OCI-LY3 (cell line): ENCODE measurements at regions not wholly inside any gene's neighbourhood (a gene's known extent, or its start where the extent isn't known, plus 50 kb on each side); places are given as distances from the start of the nearest gene placed in this dataset.

Source experiments
- H2AFZ ChIP-seq: fragments of 200-600, 300-600 bp; shearing (Covaris generic); 2 replicates; pipeline ENCODE4 v1.6.0; 2014; ENCODE audit warnings: antibody characterized with exemption, low read depth, low read length
- H3K27ac ChIP-seq: fragments of 200-600, 300-600 bp; sonication (generic); 2 replicates; pipeline ENCODE4 v1.5.1; 2014; ENCODE audit warnings: mild to moderate bottlenecking, low read length, moderate library complexity, mixed read lengths
- H3K27me3 ChIP-seq: fragments of 200-600, 300-600 bp; sonication (generic); 2 replicates; pipeline ENCODE4 v1.6.1; 2014; ENCODE audit warnings: low read depth, low read length, mixed read lengths
- H3K36me3 ChIP-seq: fragments of 200-600, 300-600 bp; sonication (generic); replicated peaks from 2 replicates; pipeline ENCODE3; 2014; ENCODE audit warnings: low read depth, low read length, mixed read lengths
- H3K4me1 ChIP-seq: fragments of 300-600, 200-600 bp; sonication (generic); 2 replicates; pipeline ENCODE4 v1.6.1; 2014; ENCODE audit warnings: low read length, mixed read lengths
- H3K4me2 ChIP-seq: fragments of 200-600, 300-600 bp; sonication (generic); 2 replicates; pipeline ENCODE4 v1.6.1; 2014; ENCODE audit warnings: low read length, mixed read lengths
- H3K4me3 ChIP-seq: fragments of 300-600, 200-600 bp; sonication (generic); 2 replicates; pipeline ENCODE4 v1.5.1; 2014; ENCODE audit warnings: antibody characterized with exemption, mild to moderate bottlenecking, low read length, moderate library complexity
- H3K79me2 ChIP-seq: fragments of 300-600, 200-600 bp; shearing (Covaris generic); 2 replicates; pipeline ENCODE4 v1.6.1; 2014; ENCODE audit warnings: mild to moderate bottlenecking, low read length, mixed read lengths
- H3K9ac ChIP-seq: fragments of 300-600, 200-600 bp; shearing (Covaris generic); 2 replicates; pipeline ENCODE4 v1.6.0; 2014; ENCODE audit warnings: mild to moderate bottlenecking, low read length, moderate library complexity
- H3K9me3 ChIP-seq: fragments of 200-600, 300-600 bp; shearing (Covaris generic); 2 replicates; pipeline ENCODE4 v1.6.1; 2014; ENCODE audit warnings: low read length, mixed read lengths; ENCODE audit not compliant: insufficient read depth
- H4K20me1 ChIP-seq: fragments of 200-600, 300-600 bp; sonication (generic); 2 replicates; pipeline ENCODE4 v1.6.1; 2016; ENCODE audit warnings: low read length, mixed read lengths; ENCODE audit not compliant: insufficient read depth
- CTCF ChIP-seq: fragments of 200-600, 300-600 bp; sonication (generic); IDR thresholded peaks from 2 replicates; pipeline ENCODE4 v1.5.1; 2014; ENCODE audit warnings: antibody characterized with exemption, low read length, low read depth
- EZH2phosphoT487 ChIP-seq: fragments of 200-600 bp; shearing (Covaris generic); IDR thresholded peaks from 2 replicates; pipeline ENCODE4 v1.6.1; 2018; ENCODE audit warnings: antibody characterized with exemption, mixed run types, low read depth

DNA sequence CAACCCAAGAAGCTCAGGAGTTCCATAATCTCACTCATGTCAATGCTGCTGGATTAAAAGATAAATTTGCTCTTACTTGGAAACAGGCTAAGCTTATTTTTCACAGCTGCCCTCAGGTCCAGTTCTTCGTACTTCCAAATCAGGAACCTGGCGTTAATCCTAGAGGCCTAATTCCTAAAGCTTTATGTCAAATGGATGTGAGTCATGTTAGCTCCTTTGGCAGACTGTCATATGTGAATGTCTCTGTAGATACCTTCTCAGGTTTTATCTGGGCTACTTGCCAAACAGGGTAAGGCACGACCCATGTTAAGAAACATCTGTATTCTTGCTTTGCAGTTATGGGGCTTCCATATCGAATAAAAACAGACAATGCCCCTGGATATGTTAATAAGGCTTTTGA, 504.6 kb downstream of the ALG10 start:
- H3K79me2 ChIP-seq: no peaks in the 10 kb centered on the region
- H3K27me3 ChIP-seq: no peaks in the 10 kb centered on the region
- H3K4me3 ChIP-seq: no peak overlapping the region
- H3K4me2 ChIP-seq: no peak overlapping the region
- no peaks in the 10 kb centered on the region for H3K9me3 ChIP-seq
- no peak for TF ChIP-seq CTCF
- no peak for TF ChIP-seq EZH2phosphoT487
- H3K27ac ChIP-seq: no peak overlapping the region
- no peak overlapping the region for H2AFZ ChIP-seq
- no peak overlapping the region for H3K9ac ChIP-seq
- H4K20me1 ChIP-seq: no peaks in the 10 kb centered on the region
- H3K4me1 ChIP-seq: no peaks in the 10 kb centered on the region
- no peaks in the 10 kb centered on the region for H3K36me3 ChIP-seq

- TF ChIP-seq CTCF: no peak
These were observed 525.0 kb downstream of the ALG10 start for GRCh38 chr12:34547276-34547675.

GRCh38 chr12:34591966-34592365, 569.7 kb downstream of the ALG10 start:
- H3K27me3 ChIP-seq: no peaks in the 10 kb centered on the region
- no peak overlapping the region for H3K27ac ChIP-seq
- H3K4me1 ChIP-seq: no peaks in the 10 kb centered on the region
- no peaks in the 10 kb centered on the region for H4K20me1 ChIP-seq
- no peak overlapping the region for H3K4me2 ChIP-seq
- H3K4me3 ChIP-seq: no peak overlapping the region
- H3K79me2 ChIP-seq: no peaks in the 10 kb centered on the region
- H3K36me3 ChIP-seq: no peaks in the 10 kb centered on the region
- H2AFZ ChIP-seq: no peak overlapping the region
- H3K9me3 ChIP-seq: peaks cover 28% of the 10 kb centered on the region; the same call in 1 of the 2 replicates
- TF ChIP-seq CTCF (no peak), EZH2phosphoT487 (no peak)
- H3K9ac ChIP-seq: no peak overlapping the region

More at GRCh38 chr12:34547276-34547675, 525.0 kb downstream of the ALG10 start:
- no peak overlapping the region for H2AFZ ChIP-seq
- H4K20me1 ChIP-seq: no peaks in the 10 kb centered on the region
- no peaks in the 10 kb centered on the region for H3K36me3 ChIP-seq
- no peaks in the 10 kb centered on the region for H3K27me3 ChIP-seq
- no peak overlapping the region for H3K9ac ChIP-seq
- no peak overlapping the region for H3K4me3 ChIP-seq
- no peak overlapping the region for H3K27ac ChIP-seq
- peaks cover 47% of the 10 kb centered on the region; the same call in 1 of the 2 replicates for H3K9me3 ChIP-seq
- no peaks in the 10 kb centered on the region for H3K79me2 ChIP-seq
- no peaks in the 10 kb centered on the region for H3K4me1 ChIP-seq
- H3K4me2 ChIP-seq: no peak overlapping the region

- Histone ChIP-seq H3K27me3 (no peaks in the 10 kb centered on the region), H3K79me2 (no peaks in the 10 kb centered on the region), H3K9me3 (peaks cover 25% of the 10 kb centered on the region; the same call in 1 of the 2 replicates), H3K27ac (no peak overlapping the region), H3K9ac (no peak overlapping the region), H2AFZ (no peak overlapping the region), H3K36me3 (no peaks in the 10 kb centered on the region), H4K20me1 (no peaks in the 10 kb centered on the region), H3K4me2 (no peak overlapping the region), H3K4me3 (no peak overlapping the region), H3K4me1 (no peaks in the 10 kb centered on the region)
- TF ChIP-seq EZH2phosphoT487: no peak
- no peak for TF ChIP-seq CTCF
These were observed 573.7 kb downstream of the ALG10 start for GRCh38 chr12:34595749-34596733.
